ENCODE measurements at regions not wholly inside any gene's neighbourhood (a gene's known extent, or its start where the extent isn't known, plus 50 kb on each side); places are given as distances from the start of the nearest gene placed in this dataset.
"Not testable (repeated sequence)": the region's sequence is repeated elsewhere in the genome, so short reads cannot be mapped to it uniquely, and the experiment has no call there.

GRCh38 chr3:105972069-105972468, 103.3 kb upstream of the CBLB start:
- no peak overlapping the region for H3K27ac ChIP-seq (replicated peaks)
- H3K4me1 ChIP-seq: peaks cover 3% of the 10 kb centered on the region
- no peaks in the 10 kb centered on the region for H3K36me3 ChIP-seq
- TF ChIP-seq, protein P1, sequence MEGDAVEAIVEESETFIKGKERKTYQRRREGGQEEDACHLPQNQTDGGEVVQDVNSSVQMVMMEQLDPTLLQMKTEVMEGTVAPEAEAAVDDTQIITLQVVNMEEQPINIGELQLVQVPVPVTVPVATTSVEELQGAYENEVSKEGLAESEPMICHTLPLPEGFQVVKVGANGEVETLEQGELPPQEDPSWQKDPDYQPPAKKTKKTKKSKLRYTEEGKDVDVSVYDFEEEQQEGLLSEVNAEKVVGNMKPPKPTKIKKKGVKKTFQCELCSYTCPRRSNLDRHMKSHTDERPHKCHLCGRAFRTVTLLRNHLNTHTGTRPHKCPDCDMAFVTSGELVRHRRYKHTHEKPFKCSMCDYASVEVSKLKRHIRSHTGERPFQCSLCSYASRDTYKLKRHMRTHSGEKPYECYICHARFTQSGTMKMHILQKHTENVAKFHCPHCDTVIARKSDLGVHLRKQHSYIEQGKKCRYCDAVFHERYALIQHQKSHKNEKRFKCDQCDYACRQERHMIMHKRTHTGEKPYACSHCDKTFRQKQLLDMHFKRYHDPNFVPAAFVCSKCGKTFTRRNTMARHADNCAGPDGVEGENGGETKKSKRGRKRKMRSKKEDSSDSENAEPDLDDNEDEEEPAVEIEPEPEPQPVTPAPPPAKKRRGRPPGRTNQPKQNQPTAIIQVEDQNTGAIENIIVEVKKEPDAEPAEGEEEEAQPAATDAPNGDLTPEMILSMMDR (IDR thresholded peaks at IDR 0.05; ENCODE audit: borderline replicate concordance): no peak
- intact Hi-C loops (cut with micrococcal nuclease): no loop called here
- H3K27me3 ChIP-seq (ENCODE audit: low read depth): no peaks in the 10 kb centered on the region
- no peak for DNase-seq
- no peak overlapping the region for H3K4me3 ChIP-seq
- H3K9me3 ChIP-seq (replicated peaks): peaks cover 22% of the 10 kb centered on the region

DNA sequence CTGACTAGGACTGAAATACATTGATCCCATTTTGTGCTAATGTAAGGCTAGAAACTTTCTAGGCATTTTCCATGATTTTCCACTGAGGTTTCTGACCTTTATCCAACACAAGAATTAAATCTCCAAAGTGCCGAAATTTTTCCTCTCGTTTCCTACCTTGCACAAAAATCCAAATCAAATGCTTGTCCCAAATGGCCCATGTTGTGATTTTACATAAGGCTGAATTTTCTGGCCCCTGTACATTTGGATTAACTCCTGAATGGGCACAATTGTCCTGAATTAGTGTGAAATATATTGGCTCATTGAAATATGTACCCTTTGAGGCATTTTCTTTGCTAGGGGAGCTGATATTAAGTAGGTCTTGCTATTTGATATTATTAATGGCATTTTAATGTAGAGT, 105.6 kb upstream of the CBLB start:
- H3K4me1 ChIP-seq: no peaks in the 10 kb centered on the region
- peaks cover 22% of the 10 kb centered on the region for H3K9me3 ChIP-seq (replicated peaks)
- DNase-seq: no peak
- H3K4me3 ChIP-seq: no peak overlapping the region
- intact Hi-C loops (cut with micrococcal nuclease): no loop called here
- H3K36me3 ChIP-seq: no peaks in the 10 kb centered on the region
- TF ChIP-seq, protein P1 (IDR thresholded peaks at IDR 0.05; ENCODE audit: borderline replicate concordance): no peak
- H3K27me3 ChIP-seq (ENCODE audit: low read depth): no peaks in the 10 kb centered on the region
- H3K27ac ChIP-seq (replicated peaks): no peak overlapping the region

- TF ChIP-seq, protein P1 (IDR thresholded peaks at IDR 0.05; ENCODE audit: borderline replicate concordance): no peak
- DNase-seq: no peak
- Histone ChIP-seq H3K4me1 (no peaks in the 10 kb centered on the region), H3K4me3 (no peak overlapping the region), H3K27ac (replicated peaks) (no peak overlapping the region), H3K27me3 (ENCODE audit: low read depth) (no peaks in the 10 kb centered on the region), H3K9me3 (replicated peaks) (peaks cover 15% of the 10 kb centered on the region), H3K36me3 (no peaks in the 10 kb centered on the region)
- intact Hi-C loops (cut with micrococcal nuclease): no loop called here
Observed at GRCh38 chr3:105976196-105976595, 107.4 kb upstream of the CBLB start.

- no peak overlapping the region for H3K27ac ChIP-seq (replicated peaks)
- H3K27me3 ChIP-seq (ENCODE audit: low read depth): no peaks in the 10 kb centered on the region
- H3K9me3 ChIP-seq (replicated peaks): peaks cover 14% of the 10 kb centered on the region
- no peaks in the 10 kb centered on the region for H3K4me1 ChIP-seq
- no peaks in the 10 kb centered on the region for H3K36me3 ChIP-seq
- intact Hi-C loops (cut with micrococcal nuclease): no loop called here
- H3K4me3 ChIP-seq: no peak overlapping the region
- no peak for DNase-seq
- TF ChIP-seq, protein P1 (IDR thresholded peaks at IDR 0.05; ENCODE audit: borderline replicate concordance): no peak
Observed at GRCh38 chr3:105979961-105980360, 111.1 kb upstream of the CBLB start.

DNA sequence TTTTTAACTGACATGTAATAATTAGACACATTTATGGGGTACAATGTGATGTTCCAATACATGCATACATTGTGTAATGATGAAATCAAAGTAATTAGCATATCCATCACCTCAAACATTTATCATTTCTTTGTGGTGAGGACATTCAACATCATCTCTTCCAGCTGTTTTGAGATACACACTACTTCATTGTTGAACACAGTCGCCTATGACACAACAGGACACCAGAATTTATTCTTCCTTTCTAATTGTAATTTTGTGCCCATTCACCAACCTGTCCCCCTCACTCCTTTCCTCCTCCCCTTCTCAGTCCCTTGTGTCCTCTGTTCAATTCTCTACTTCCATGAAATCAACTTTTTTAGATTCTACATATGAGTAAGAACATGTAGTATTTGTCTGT, 113.4 kb upstream of the CBLB start:
- DNase-seq: no peak
- intact Hi-C loops (cut with micrococcal nuclease): no loop called here
- H3K27me3 ChIP-seq (ENCODE audit: low read depth): no peaks in the 10 kb centered on the region
- peaks cover 14% of the 10 kb centered on the region for H3K9me3 ChIP-seq (replicated peaks)
- H3K27ac ChIP-seq (replicated peaks): no peak overlapping the region
- no peak overlapping the region for H3K4me3 ChIP-seq
- H3K36me3 ChIP-seq: no peaks in the 10 kb centered on the region
- H3K4me1 ChIP-seq: no peaks in the 10 kb centered on the region
- TF ChIP-seq, protein P1 (IDR thresholded peaks at IDR 0.05; ENCODE audit: borderline replicate concordance): no peak

DNA sequence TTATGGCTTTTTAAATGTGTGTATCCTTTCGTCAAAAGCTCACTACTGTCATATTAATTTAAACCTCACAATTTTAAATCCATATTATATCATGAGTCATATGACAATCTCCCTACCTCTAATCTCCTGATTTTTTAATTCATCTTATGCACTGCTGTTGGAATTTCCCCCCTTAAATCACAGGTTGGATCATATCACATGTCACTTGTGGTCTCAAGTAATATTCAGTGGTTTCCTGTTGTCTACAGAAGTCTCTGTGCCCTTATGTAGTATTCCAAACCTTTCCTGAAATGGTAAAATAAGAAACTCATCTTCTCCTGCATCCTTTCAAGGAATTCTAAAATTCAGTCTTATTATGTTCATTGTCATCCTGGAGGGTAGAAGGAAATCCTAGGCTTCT, 116.0 kb upstream of the CBLB start:
- no peak overlapping the region for H3K27ac ChIP-seq (replicated peaks)
- H3K36me3 ChIP-seq: no peaks in the 10 kb centered on the region
- H3K9me3 ChIP-seq (replicated peaks): peaks cover 14% of the 10 kb centered on the region
- DNase-seq: no peak
- H3K27me3 ChIP-seq (ENCODE audit: low read depth): no peaks in the 10 kb centered on the region
- TF ChIP-seq, protein P1 (IDR thresholded peaks at IDR 0.05; ENCODE audit: borderline replicate concordance): no peak
- intact Hi-C loops (cut with micrococcal nuclease): no loop called here
- H3K4me1 ChIP-seq: no peaks in the 10 kb centered on the region
- no peak overlapping the region for H3K4me3 ChIP-seq

GRCh38 chr3:105986343-105986742, 117.5 kb upstream of the CBLB start:
- H3K27me3 ChIP-seq (ENCODE audit: low read depth); H3K4me3 ChIP-seq; DNase-seq; H3K27ac ChIP-seq (replicated peaks); H3K36me3 ChIP-seq; intact Hi-C loops (cut with micrococcal nuclease); H3K4me1 ChIP-seq: not testable (repeated sequence)
- H3K9me3 ChIP-seq (replicated peaks): peaks cover 22% of the 10 kb centered on the region
